ENCODE measurements at regions not wholly inside any gene's neighbourhood (a gene's known extent, or its start where the extent isn't known, plus 50 kb on each side); places are given as distances from the start of the nearest gene placed in this dataset.
"Not testable (repeated sequence)": the region's sequence is repeated elsewhere in the genome, so short reads cannot be mapped to it uniquely, and the experiment has no call there.

DNA sequence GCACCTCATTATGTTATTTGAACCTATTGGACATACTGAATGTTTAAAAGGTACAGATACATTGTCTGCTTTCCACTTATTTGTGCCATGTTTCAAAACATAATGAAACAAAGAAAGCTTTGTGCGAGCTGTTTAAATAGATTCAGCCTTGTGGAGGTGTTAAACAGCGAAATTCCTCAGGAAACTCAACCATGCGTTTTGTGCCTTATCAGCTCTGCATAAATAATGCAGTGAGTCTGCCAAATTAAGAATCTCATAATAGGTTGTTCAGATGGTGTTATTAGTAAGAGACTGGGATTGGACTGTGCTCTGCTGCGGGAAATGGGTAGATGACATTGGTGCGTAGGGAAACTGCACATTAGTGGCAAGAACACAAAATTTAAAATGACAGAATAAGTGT is 163.7 kb upstream of the CLEC14A start:
- intact Hi-C loops (cut with micrococcal nuclease) = no loop called here

DNA sequence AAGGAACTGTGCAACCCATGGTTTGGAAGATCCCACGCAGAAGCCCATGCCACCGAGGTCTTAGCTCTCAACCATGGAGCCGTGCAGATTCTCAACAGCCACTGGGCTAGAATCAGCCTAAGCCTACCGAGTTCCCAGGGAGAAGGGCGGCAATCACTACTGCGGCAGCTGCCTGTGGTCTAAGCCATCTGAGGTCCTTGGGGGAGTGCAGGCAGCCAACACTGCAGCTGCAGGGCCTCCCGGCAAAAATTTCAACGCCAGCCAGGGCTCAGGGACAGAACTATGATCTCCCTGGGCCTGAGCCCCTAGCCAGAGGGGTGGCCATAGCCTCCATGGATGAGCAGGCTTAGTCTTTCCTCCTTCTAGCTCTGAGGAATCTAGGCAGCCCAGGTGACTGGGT is 156.8 kb upstream of the CLEC14A start:
- intact Hi-C loops (cut with micrococcal nuclease) = no loop called here

DNA sequence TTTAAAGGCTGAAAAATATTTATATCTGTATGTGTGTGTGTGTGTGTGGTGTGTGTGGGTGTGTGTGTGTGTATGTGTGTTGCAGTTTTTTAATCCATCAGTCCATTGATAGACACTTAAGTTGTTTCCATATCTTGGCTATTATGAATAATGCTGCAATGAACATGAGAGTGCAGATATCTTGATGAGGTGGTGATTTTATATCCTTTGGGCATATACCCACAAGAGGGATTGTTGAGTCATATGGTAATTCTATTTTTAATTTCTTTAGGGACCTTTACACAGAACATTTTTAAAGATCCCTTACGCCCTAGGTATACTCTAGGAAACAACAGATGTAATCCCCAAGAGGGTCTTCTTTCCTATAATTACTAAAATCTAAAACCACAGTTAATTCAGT is 154.5 kb upstream of the CLEC14A start:
- intact Hi-C loops (cut with micrococcal nuclease) = no loop called here

DNA sequence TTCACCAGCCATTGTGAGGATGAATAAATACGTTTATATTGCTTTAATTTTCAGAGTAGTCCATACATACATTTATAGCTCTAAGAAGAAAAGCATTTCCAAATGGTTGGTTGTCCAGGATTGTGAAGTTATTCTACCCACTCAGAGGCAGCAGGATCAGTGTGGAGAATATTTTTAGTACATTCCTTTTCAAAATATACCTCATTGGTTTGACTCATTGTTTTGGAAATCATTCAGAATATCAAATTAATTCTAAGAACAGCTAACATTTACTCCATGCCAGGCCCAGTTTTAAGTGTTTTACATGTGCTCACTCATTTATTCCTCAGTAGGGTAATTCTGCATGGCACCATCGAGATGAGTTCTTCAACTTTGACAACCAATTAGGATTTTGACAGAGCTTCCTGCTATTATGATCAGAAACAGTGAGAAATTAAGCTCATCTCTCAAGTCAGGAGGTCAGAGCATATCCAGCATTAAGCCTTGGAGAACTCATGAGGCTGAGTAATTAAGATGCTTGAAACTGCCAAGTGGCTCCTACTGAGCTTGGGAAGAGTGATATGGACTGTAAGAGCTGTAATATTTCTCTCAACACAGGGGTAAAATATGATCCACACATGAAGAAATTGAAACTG is 153.3 kb upstream of the CLEC14A start:
- intact Hi-C loops (cut with micrococcal nuclease) = no loop called here

DNA sequence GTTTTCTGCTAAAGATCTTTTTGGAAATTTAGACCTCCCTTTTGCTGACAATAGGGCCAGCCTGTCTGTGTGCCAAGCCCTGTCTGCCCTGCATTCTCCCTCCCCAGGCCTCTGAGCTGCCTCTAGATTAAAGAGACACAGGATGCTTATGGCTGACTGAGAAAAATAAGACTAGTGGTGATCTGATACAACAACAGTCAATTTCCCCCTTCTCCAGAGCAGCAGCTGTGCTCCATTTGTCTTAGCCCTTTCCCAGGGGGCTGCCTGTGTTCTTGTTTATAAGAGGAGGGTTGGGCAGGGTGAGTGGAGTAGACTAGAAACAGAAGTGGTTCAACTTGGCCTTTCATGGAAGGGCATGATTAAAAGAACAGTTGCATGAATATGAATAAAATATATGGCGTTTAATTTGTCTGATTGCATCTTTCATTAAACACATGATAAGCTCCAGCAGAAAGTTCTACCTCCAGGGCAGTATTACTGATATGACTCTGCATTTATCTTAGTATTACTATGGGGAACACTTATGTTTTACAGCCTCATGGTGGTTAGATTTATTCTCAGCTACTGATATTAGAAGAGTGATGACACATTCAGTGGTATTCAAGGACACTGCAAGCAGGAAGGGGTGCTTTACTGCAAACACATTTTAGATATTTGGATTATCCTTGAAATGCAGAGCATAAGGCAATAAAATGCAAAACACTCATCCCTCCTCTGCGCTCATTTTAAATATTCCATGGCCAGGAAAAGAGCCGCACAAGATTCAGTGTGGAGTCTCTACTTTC is 150.2 kb upstream of the CLEC14A start:
- intact Hi-C loops (cut with micrococcal nuclease) = no loop called here

DNA sequence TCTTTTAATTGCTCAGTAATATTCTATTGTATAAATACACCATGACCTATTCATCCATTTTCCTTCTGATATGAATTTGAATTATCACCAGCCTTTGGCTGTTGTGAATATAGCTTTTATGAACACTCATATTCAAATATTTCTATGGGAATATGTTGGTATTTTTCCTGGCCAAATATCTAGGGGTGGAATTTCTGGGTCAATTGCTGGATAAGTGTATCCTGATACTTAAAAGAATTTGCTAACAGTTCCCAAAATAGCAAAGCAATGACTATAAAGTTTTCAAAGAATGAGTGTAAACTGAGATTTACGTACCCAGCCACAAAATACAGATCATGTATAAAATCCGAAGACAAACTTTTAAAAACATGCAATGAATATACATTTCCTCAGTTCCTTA is 148.7 kb upstream of the CLEC14A start:
- intact Hi-C loops (cut with micrococcal nuclease) = no loop called here

DNA sequence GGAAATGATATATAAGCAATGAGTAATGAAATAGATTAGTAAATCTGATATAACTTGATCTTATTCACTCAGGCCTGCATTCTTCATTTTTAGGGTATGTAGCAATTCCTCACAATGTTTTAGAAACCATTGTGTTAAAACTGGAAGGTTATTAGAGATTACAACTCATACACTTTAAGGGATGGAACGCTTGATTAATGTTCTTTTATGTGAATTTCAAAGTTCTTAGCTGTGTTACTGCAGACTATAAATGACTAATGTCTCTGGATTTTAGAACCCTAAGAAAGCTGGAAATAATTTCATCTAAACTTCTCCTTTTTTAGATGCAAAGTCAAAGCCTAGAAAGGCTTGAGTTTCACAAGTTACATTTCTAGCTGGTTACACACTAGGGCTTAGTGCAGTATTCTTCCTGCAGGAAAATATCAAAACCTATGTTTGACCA is 148.2 kb upstream of the CLEC14A start:
- intact Hi-C loops (cut with micrococcal nuclease) = no loop called here

DNA sequence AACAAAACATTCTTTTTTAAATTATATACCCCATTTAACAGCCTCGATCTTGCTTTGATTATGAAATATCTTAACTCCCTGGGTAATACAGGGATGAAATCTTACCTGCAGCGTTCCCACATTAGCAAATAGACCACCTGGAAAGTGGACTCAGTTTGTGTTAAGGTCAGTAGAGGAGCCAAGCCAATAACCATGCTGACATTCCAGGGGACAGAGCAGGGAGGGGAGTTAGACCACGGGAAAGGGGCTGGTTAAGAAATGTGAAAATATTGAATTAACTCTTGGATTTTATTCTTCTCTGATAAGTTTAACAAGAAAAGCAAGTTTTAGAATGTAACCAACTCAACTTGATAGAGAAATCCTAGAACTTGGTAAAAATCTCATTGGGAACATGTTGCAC is 144.9 kb upstream of the CLEC14A start:
- intact Hi-C loops (cut with micrococcal nuclease) = no loop called here

DNA sequence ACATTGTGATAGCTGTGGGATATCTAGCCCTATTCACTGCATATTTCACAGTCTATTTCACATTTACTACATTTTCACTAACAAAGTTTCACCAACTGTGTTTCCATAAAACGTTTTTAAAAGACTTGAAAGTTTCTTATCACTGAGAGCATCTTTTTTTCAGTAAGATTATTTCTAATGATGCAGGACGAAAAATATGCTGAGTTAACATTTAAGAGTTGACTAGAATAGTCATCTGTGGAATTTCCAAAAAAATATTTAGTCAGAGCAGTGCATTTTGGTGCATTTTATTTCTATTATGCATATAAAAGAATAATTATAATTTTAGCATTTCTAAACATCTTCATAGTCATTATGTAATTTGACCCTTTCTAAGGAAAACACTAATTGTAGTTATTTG is 143.8 kb upstream of the CLEC14A start:
- intact Hi-C loops (cut with micrococcal nuclease) = no loop called here

DNA sequence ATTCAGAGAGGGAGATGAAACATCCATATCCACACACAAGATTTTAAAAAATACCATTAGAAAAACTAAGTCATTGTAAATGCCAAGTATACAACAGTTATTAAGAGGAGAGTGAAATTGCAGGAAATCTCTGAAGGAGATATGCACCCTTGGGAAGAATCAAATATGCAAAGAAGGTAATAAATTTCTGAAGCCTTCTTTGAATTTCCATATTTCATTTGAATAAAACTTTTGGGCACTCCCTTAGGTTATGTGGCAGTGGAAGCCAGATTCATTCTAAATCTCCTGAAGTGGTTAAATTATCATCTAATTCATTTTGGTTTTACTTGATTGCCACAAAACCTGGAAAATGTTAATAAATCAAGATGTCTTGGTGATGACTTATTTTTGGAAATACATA is 138.9 kb upstream of the CLEC14A start:
- intact Hi-C loops (cut with micrococcal nuclease) = no loop called here

DNA sequence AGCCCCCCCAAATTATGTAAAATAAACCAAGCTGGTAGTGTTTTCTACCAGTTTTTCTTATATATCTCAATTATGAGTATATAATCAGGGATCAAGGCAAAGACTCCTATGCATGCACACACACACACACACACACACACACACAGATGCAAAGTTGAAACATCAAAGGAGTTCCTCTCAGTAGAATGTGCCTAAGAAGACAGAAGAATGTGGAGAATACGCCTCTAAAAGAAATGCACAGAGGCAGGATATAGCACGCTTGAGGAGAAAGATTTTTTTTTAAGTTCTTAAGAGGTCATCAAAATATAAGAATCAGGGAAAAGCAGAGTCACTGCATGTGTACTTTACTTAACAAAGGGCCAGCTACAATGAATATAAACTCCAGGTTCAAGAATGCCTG is 138.2 kb upstream of the CLEC14A start:
- intact Hi-C loops (cut with micrococcal nuclease) = no loop called here

DNA sequence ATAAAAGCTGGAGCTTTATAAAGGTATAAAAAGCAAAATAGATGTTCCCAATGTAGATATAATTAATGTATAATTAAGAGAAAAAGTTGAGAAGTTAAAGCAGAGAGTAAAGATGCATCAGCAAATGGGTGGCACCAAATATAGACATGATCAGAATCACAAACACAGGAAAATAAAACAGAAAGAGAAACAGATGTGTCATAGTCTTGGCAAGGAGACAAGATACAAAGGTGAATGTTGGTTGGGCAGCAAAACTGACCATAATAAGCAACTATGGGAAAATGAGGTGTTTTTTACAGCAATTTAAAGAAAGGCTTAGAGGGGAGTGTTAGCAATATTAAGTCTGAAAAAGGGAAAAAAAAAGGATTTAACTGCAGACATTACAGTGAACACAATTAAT is 135.4 kb upstream of the CLEC14A start:
- intact Hi-C loops (cut with micrococcal nuclease) = no loop called here

DNA sequence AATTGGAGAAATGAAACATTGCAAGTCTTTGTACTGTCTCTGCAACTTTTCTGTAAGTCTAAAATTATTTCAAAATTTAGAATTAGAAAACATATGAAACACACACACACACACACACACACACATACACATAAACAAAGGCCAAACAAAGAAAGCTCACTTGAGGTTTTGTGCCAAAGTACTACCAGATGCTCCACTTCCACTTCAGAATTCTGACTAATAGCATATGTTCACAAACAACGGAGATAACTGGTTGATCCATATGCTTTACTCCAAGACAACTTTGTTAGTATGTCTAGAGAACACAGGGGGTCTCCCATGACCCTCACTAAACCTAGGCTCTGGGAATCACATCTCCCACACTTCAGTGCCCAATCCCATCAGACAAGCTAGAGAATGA is 133.8 kb upstream of the CLEC14A start:
- intact Hi-C loops (cut with micrococcal nuclease) = no loop called here

DNA sequence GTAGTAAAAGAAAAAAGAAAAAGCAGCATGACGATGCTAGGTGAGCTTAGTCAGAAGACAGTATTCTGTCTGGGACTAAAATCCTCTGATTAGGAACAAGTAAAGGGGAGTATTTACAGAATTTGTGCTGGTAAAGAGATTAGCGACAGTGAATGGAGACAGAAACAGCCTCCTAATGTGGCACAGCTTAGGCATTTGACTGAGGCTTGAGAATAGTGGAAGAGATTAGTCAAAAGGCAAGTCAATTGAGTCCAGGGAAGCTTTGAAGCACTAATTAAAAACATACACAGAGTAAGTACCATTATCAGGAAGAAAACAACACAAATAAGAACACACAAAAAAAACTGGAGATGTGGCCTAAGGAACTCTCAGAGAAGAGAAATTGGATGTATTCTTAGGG is 131.9 kb upstream of the CLEC14A start:
- intact Hi-C loops (cut with micrococcal nuclease) = no loop called here

DNA sequence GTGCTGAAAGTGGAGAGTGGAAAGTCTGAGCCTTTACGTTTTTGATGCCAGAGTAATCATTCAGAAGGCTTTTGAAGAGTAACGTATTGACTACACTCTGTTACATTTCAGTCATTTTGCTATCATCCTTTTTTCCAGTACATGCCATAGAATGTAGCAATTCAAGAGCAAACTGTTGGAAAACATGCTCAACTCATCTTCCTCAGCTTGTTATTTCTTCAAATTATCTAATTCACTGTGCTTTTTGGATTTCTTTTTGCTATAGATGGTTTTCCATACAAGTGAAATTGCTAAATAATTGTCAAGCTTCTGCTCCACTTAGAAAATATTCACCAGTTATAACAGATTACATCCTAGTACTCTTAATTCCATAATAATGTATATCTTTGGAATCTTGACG is 129.9 kb upstream of the CLEC14A start:
- intact Hi-C loops (cut with micrococcal nuclease) = no loop called here

DNA sequence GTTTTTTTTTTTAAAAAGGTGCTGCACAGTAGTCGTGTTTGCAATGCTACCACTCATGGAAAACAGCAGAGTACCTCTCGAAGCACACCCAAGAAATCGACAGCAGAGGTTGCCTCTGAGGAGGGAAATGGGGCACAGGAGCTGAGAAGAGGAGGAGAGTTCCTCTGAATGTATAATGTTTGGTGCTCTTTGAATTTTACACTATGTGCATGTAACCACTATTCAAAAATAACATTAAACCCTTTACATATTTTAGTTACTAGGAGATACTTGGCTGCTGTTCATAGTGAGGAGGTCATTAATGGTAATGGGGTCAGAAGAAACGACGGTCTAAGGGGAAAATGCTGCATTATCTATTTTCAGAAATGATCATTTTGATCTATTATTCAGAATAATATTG is 129.4 kb upstream of the CLEC14A start:
- intact Hi-C loops (cut with micrococcal nuclease) = no loop called here

DNA sequence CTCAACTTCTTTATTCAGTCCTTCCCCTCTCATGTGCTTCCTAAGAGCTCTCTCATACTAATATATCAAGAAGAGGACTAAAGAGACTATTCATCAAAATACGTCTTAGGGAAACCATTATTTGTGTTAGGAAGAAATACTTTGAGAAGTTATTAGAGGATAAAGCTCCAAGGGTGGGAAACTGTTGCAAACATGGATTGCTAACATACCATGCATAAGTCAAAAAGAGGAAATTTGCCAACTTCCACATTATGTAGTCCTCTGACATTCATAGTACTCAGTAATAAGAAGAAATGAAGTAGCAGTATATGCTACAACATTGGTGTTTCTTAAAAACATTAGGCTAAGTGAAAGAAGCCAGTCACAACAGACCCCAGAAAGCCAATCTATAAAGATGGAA is 128.8 kb upstream of the CLEC14A start:
- intact Hi-C loops (cut with micrococcal nuclease) = no loop called here

DNA sequence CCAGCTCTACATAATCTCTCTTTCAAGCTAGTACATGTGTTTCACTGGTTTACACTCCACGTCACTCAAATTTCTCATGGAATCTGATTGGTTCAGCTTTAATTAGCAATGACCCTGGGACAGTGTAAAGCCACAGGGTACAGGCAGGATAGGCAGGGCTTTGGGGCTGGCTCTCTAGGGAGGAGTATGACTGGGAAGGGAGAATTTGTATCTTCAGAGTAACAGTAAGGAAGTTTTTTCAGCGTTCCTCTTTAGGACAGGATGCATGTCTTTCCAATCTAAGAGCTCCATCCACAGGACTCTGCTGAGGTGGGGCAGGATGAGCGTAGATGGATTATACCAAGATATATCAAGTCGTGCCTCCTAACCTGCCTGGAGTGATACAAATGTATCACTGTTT is 112.0 kb upstream of the CLEC14A start:
- intact Hi-C loops (cut with micrococcal nuclease) = no loop called here

DNA sequence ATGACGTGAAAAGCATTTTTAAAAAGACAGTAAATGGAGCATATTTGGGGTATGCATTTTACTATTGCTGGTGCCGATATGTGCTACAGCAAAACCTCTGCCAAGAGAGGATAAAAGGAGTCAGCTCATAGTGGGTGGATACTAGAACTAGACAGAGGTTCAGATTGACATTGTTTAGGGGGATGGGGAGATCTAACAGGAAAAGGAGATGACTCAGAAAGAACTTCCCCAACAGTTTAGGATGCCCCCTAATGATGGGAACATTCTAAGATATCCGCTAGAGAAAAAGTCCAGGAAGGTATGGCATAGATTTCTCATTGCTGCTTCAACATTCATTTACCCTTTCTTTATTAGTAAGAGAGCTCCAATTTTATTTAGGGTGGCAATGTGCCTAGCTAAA is 110.5 kb upstream of the CLEC14A start:
- intact Hi-C loops (cut with micrococcal nuclease) = no loop called here

DNA sequence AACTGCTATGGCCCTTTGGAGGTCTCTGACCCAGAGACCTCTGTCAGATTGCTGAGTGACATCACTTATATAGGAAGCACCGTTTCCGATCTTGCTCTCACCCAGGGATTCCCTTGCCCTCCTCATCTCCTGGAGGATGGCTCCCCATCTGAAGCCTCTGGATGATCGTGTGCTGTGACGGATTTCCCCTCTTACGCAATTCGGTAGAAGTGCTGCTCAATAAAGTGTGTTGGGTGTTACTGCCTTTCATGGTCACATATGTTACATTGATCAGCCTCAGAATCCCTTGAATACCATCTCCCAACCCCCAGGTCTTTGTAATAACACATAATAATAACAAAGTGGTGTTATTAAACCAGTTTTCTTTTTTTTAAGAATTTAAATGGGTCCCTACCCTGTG is 107.3 kb upstream of the CLEC14A start:
- intact Hi-C loops (cut with micrococcal nuclease) = no loop called here

DNA sequence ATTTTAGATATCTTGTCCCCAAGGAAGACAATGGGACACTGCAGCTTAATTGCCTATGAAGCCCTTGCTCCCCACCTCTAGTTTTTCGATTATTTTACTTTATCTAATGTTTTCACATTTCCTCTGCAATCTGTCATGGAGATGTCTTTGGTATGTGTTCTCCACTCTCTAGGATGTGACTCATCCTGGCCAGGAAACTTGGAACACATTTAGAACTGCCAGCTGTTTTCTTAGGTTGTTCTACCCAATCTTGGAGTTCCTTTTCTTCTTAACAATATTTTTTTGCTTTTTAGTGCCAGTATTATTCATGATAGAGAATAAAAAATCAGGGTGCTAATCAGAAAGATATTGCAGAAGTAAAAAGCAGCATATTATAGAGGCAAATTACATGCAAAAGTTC is 101.7 kb upstream of the CLEC14A start:
- intact Hi-C loops (cut with micrococcal nuclease) = no loop called here

DNA sequence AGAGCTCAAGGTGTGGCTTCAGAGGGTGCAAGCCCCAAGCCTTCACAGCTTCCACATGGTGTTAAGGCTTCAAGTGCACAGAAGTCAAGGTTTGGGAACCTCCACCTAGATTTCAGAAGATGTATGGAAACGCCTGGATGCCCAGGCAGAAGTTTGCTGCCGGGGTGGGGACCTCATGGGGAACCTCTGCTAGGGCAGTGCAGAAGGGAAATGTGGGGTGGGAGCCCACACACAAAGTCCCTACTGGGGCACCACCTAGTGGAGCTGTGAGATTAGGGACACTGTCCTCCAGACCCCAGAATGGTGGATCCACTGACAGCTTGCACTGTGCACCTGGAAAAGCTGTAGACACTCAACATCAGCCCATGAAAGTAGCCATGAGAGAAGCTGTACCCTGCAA is 99.6 kb upstream of the CLEC14A start:
- intact Hi-C loops (cut with micrococcal nuclease) = not testable (repeated sequence)

DNA sequence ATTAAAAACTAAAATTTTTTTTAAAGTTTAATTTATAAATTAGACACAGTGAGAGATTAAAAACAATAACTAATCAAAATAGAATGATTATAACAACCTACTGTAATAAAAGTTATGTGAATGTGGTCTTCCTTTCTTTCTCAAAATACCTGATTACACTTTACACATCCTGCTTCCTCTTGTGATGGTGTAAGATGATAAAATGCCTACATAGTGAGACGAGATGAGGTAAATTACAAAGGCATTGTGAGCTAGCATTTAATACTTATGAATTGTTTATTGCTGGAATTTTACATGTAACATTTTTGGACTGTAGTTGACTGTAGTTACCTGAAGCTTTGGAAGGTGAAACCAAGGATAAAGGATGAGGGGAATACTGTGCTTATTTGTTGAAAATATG is 94.2 kb upstream of the CLEC14A start:
- intact Hi-C loops (cut with micrococcal nuclease) = no loop called here

Measured in T-helper 2 cell treated with Interferon-gamma antibody and Interleukin-4, amounts not matched to agents 100 ng/mL and 5 ng/mL, for 36 hours (primary cell).